ENCODE measurements at regions not wholly inside any gene's neighbourhood (a gene's known extent, or its start where the extent isn't known, plus 50 kb on each side); places are given as distances from the start of the nearest gene placed in this dataset.

GRCh38 chr1:188463919-188464318 lies 1635.2 kb downstream of the PLA2G4A start:
- no peak overlapping the region for H3K4me3 ChIP-seq (ENCODE audit: low read depth, low read length)
- TF ChIP-seq CTCF (IDR thresholded peaks at IDR 0.05; ENCODE audit: borderline replicate concordance, insufficient read depth, low read depth, low read length), result no peak

DNA sequence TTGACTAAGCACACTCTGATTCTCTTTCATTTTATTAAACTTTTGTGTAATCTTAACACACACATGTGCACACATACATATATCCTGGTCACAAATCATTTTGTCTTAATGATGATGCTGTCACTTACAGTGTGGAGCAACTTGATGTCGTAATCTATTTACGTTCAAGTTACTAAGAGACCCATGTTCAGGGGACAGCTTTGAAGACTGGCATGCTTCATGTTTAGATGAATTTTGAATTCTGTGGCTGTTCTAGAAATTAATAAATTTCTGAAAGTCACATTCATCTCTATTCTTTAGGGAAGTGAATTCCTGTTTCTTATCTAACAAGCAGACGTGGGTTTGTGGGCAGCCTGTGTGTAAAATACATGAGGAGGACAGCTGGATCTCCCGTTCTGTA lies 1637.8 kb downstream of the PLA2G4A start:
- TF ChIP-seq CTCF (IDR thresholded peaks at IDR 0.05; ENCODE audit: borderline replicate concordance, insufficient read depth, low read depth, low read length), result no peak
- H3K4me3 ChIP-seq (ENCODE audit: low read depth, low read length), result no peak overlapping the region

GRCh38 chr1:188476606-188477005 lies 1647.9 kb downstream of the PLA2G4A start:
- TF ChIP-seq CTCF (IDR thresholded peaks at IDR 0.05; ENCODE audit: borderline replicate concordance, insufficient read depth, low read depth, low read length), result no peak
- no peak overlapping the region for H3K4me3 ChIP-seq (ENCODE audit: low read depth, low read length)

DNA sequence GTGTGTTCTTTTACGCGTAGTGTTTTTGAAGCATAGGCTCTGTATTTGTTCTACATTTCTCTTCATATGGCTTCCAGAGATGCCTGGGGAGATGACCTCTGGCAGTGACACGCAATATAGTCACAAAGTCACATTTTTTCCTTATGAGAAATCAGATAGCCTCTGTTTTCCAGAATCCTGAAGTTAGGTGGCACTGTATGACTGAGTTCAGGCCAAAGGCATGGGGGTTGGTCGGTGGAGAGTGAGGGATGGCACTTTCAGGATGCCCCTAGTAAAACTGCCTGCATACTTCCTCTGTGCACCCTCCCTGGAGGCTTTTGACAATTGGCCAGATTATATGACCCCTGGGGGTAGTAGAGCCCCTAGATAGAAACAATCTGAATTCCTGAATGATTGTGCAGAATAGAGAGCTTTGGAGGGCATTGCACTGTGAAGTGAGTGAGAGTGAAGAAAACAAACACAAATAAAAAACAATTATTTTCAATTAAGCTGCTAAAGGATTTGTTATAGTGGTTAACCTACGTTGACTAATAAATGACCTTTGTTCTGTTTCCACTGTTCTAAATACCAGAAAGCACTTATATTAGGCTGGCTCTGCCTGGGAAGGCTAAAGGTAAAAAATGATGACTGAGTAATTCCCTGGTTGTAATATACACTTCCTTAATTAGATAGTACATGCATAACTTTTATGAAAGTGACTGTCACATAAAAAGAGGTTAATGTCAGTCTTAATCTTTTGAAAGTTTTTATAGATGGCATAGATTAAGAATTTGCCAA lies 1660.8 kb downstream of the PLA2G4A start:
- no peak for TF ChIP-seq CTCF (IDR thresholded peaks at IDR 0.05; ENCODE audit: borderline replicate concordance, insufficient read depth, low read depth, low read length)
- H3K4me3 ChIP-seq (ENCODE audit: low read depth, low read length), result no peak overlapping the region

DNA sequence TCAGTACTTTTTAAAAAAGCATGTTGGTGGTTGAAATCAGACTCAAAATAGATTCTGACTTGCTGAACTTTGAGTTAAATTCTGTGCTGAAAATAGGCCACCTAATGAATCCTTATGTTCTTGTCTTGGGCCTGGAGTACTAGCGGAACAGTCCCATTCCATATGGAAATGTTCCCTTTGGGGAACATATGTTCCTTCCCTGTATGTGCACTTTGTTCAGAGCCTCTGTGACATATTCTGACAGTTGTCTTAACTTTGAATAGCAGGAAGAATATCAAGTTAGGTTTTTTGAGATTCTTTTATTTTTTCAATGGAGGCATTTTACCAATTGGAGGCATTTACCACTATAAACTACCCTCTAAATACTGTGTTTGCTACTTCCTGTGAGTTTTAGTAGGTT lies 1667.8 kb downstream of the PLA2G4A start:
- no peak overlapping the region for H3K4me3 ChIP-seq (ENCODE audit: low read depth, low read length)
- no peak for TF ChIP-seq CTCF (IDR thresholded peaks at IDR 0.05; ENCODE audit: borderline replicate concordance, insufficient read depth, low read depth, low read length)

GRCh38 chr1:188497020-188497419 lies 1668.3 kb downstream of the PLA2G4A start:
- no peak for TF ChIP-seq CTCF (IDR thresholded peaks at IDR 0.05; ENCODE audit: borderline replicate concordance, insufficient read depth, low read depth, low read length)
- no peak overlapping the region for H3K4me3 ChIP-seq (ENCODE audit: low read depth, low read length)

DNA sequence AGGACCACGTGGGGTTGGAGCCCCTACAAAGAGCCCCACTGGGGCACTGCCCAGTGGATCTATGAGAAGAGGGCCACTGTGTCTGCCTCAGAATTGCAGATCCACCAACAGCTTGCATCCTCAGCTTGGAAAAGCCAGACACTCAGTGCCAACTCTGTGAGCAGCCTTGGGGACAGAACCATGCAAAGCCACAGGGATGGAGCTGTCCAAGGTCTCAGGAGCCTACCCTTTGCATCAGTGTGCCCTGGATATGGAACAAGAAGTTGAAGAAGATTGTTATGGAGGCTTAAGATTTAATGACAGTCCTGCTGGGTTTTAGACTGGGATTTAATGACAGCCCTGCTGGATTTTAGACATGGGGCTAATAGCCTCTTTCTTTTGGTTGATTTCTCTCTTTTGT lies 1670.9 kb downstream of the PLA2G4A start:
- H3K4me3 ChIP-seq (ENCODE audit: low read depth, low read length), result no peak overlapping the region
- no peak for TF ChIP-seq CTCF (IDR thresholded peaks at IDR 0.05; ENCODE audit: borderline replicate concordance, insufficient read depth, low read depth, low read length)

Measured in GM12875 (cell line).